ENCODE measurements at regions not wholly inside any gene's neighbourhood (a gene's known extent, or its start where the extent isn't known, plus 50 kb on each side); places are given as distances from the start of the nearest gene placed in this dataset.

GRCh38 chr14:100657780-100658179, 68.9 kb upstream of the DLK1 start:
- TF ChIP-seq CTCF (IDR thresholded peaks at IDR 0.05 in 2 of 3, conservative IDR thresholded peaks at IDR 0.05 in 1 of 3; ENCODE audit: borderline replicate concordance in 1 of 3, insufficient read depth in 1 of 3, low read depth in 2 of 3, low read length in 2 of 3) (no peak), EZH2 (IDR thresholded peaks at IDR 0.05) (no peak), EZH2phosphoT487 (IDR thresholded peaks at IDR 0.05; ENCODE audit: borderline replicate concordance) (no peak), ZNF274 (IDR thresholded peaks at IDR 0.05; ENCODE audit: low read depth, low read length) (no peak), POLR2A (IDR thresholded peaks at IDR 0.05; ENCODE audit: borderline replicate concordance, extremely low read depth, insufficient read depth, insufficient read length) (no peak)

Data from HCT116 (cell line).